ENCODE measurements at regions not wholly inside any gene's neighbourhood (a gene's known extent, or its start where the extent isn't known, plus 50 kb on each side); places are given as distances from the start of the nearest gene placed in this dataset.

DNA sequence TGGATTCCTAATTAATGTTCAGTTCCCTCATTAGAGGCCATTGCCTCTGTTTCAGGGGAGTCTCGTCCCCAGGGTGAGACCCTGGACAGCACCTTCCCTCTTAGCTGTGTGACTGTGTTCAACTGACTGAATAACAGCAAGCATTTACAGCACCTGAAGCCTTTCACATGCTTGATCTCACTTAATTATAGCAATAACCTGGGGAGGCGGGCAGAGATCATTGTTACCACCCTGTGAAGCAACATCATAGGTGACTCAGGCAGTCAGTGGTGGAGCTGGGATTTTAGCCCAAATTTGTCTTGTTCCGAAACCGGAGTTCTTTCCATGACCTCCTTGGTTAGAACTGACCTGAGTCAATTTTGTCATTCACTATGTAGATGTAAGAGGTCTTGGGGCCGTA lies 105.2 kb upstream of the RAD23B start:
- no peak for TF ChIP-seq SP1 (IDR thresholded peaks at IDR 0.05; ENCODE audit: low read depth, low read length)
- no peak for TF ChIP-seq TAF7 (optimal IDR thresholded peaks at IDR 0.05; ENCODE audit: borderline replicate concordance, low read depth, low read length)
- no peak for TF ChIP-seq TEAD4 (IDR thresholded peaks at IDR 0.05; ENCODE audit: low read depth, low read length)
- no peak for TF ChIP-seq EP300 (IDR thresholded peaks at IDR 0.05; ENCODE audit: borderline replicate concordance in 1 of 2, low read depth in 2 of 2, low read length in 2 of 2)
- TF ChIP-seq, protein P1, sequence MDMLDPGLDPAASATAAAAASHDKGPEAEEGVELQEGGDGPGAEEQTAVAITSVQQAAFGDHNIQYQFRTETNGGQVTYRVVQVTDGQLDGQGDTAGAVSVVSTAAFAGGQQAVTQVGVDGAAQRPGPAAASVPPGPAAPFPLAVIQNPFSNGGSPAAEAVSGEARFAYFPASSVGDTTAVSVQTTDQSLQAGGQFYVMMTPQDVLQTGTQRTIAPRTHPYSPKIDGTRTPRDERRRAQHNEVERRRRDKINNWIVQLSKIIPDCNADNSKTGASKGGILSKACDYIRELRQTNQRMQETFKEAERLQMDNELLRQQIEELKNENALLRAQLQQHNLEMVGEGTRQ (IDR thresholded peaks at IDR 0.05; ENCODE audit: low read length), result no peak
- TF ChIP-seq, protein P2, sequence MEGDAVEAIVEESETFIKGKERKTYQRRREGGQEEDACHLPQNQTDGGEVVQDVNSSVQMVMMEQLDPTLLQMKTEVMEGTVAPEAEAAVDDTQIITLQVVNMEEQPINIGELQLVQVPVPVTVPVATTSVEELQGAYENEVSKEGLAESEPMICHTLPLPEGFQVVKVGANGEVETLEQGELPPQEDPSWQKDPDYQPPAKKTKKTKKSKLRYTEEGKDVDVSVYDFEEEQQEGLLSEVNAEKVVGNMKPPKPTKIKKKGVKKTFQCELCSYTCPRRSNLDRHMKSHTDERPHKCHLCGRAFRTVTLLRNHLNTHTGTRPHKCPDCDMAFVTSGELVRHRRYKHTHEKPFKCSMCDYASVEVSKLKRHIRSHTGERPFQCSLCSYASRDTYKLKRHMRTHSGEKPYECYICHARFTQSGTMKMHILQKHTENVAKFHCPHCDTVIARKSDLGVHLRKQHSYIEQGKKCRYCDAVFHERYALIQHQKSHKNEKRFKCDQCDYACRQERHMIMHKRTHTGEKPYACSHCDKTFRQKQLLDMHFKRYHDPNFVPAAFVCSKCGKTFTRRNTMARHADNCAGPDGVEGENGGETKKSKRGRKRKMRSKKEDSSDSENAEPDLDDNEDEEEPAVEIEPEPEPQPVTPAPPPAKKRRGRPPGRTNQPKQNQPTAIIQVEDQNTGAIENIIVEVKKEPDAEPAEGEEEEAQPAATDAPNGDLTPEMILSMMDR (IDR thresholded peaks at IDR 0.05; ENCODE audit: control extremely low read depth in 1 of 3, insufficient read depth in 1 of 3, low read depth in 1 of 3, low read length in 3 of 3), result no peak
- no peak for TF ChIP-seq ZNF274 (IDR thresholded peaks at IDR 0.05; ENCODE audit: borderline replicate concordance, extremely low read depth, low read length)
